GM12878 (cell line): ENCODE measurements at regions not wholly inside any gene's neighbourhood (a gene's known extent, or its start where the extent isn't known, plus 50 kb on each side); places are given as distances from the start of the nearest gene placed in this dataset.

Source experiments
- ATAC-seq: fragments of 200-7000 bp; cut with Tn5 transposase; 3 replicates; pipeline ENCODE4 v1.9.1; 2020; ENCODE audit warnings: mild to moderate bottlenecking, moderate library complexity
- BruUV-seq: library from RNA; stranded (reverse); fragments of 400-500 nt; replicated peaks from 2 replicates; lab custom pipeline; 2021; lab: Mats Ljungman, UMichigan
- CTCF ChIA-PET: fragments of 300-600 bp; sonication (Branson Sonifier 250); formaldehyde crosslinking; extraction: SDS; loops from one replicate; lab custom pipeline; 2021; ENCODE audit warnings: inconsistent platforms; lab: Yijun Ruan, JAX
- POLR2A ChIA-PET: fragments of 350-600 bp; formaldehyde crosslinking; extraction: SDS; loops from one replicate; lab custom pipeline; 2021; ENCODE audit warnings: inconsistent platforms; lab: Charles Lee
- RAD21 ChIA-PET: fragments of 300-600 bp; sonication (Branson Sonifier 250); formaldehyde crosslinking; loops from one replicate; lab custom pipeline; 2023; ENCODE audit warnings: antibody characterized with exemption; ENCODE audit not compliant: unreplicated experiment; lab: Charles Lee
- SMC1A ChIA-PET: fragments of 300-600 bp; sonication (Branson Sonifier 250); formaldehyde crosslinking; loops from one replicate; lab custom pipeline; 2023; ENCODE audit not compliant: unreplicated experiment, uncharacterized antibody; lab: Charles Lee
- DNase-seq: peaks from one replicate; pipeline ENCODE4 v3.0.0-alpha.2; 2011; ENCODE audit warnings: low read depth, low spot score
- FAIRE-seq: peaks from 3 replicates; lab custom pipeline; 2011; peaks lifted over from hg19 to GRCh38; lab: Jason Lieb, UNC
- H2AFZ ChIP-seq: 2 replicates; pipeline ENCODE4 v1.6.0; 2011; ENCODE audit warnings: low read depth, low read length, control low read depth; ENCODE audit not compliant: control insufficient read depth
- H3K27ac ChIP-seq: 2 replicates; pipeline ENCODE4 v1.5.1; 2011; ENCODE audit warnings: control low read depth; ENCODE audit not compliant: control insufficient read depth, insufficient read depth
- H3K27me3 ChIP-seq, 2 experiments: replicated peaks in 1 of 2; 2 replicates each; pipeline versions ENCODE4 v1.6.0 to v1.6.1; 2011; ENCODE audit warnings: low read length in 1 of 2; ENCODE audit not compliant: control insufficient read depth in 2 of 2, insufficient read depth in 2 of 2
- H3K36me3 ChIP-seq, 2 experiments: 2 replicates each; pipeline ENCODE4 v1.5.1; 2011; ENCODE audit warnings: low read length in 1 of 2; ENCODE audit not compliant: control insufficient read depth in 2 of 2, insufficient read depth in 2 of 2
- H3K4me1 ChIP-seq: 2 replicates; pipeline ENCODE4 v1.6.1; 2011; ENCODE audit warnings: mild to moderate bottlenecking, low read length, moderate library complexity, mixed read lengths; ENCODE audit not compliant: control insufficient read depth, insufficient read depth
- H3K4me2 ChIP-seq: 2 replicates; pipeline ENCODE4 v1.6.0; 2011; ENCODE audit warnings: control low read depth; ENCODE audit not compliant: control insufficient read depth, insufficient read depth
- H3K4me3 ChIP-seq: fragments of 200-600 bp; sonication (generic); 2 replicates; pipeline ENCODE4 v1.5.1; 2016
- H3K79me2 ChIP-seq: 2 replicates; pipeline ENCODE4 v1.6.0; 2011; ENCODE audit warnings: low read length; ENCODE audit not compliant: control insufficient read depth, insufficient read depth
- H3K9ac ChIP-seq: 2 replicates; pipeline ENCODE4 v1.8.0; 2011; ENCODE audit warnings: low read length, control low read depth, mixed read lengths; ENCODE audit not compliant: control insufficient read depth, insufficient read depth
- H3K9me3 ChIP-seq: replicated peaks from 3 replicates; pipeline ENCODE4 v1.5.1; 2011; ENCODE audit warnings: mild to moderate bottlenecking, low read length; ENCODE audit not compliant: control insufficient read depth, insufficient read depth
- H4K20me1 ChIP-seq: 2 replicates; pipeline ENCODE4 v1.6.0; 2011; ENCODE audit not compliant: control insufficient read depth, insufficient read depth
- CHD4 ChIP-seq: fragments of 200-600 bp; sonication (generic); IDR thresholded peaks from 2 replicates; pipeline ENCODE4 v1.6.1; 2016; ENCODE audit warnings: mild to moderate bottlenecking
- EED ChIP-seq: sonication (generic); IDR thresholded peaks from 2 replicates; pipeline ENCODE4 v1.6.1; 2016; ENCODE audit warnings: antibody characterized with exemption, low read depth
- ETV6 ChIP-seq, 2 experiments: fragments of 450-650 bp in 1 of 2; IDR thresholded peaks in 1 of 2; conservative IDR thresholded peaks in 1 of 2; 2 replicates each; pipeline ENCODE4 v1.6.1; 2014; ENCODE audit warnings: antibody characterized with exemption in 1 of 2, borderline replicate concordance in 1 of 2, low read depth in 1 of 2, mild to moderate bottlenecking in 1 of 2, moderate library complexity in 1 of 2
- KDM1A ChIP-seq: fragments of 200-600 bp; sonication (generic); IDR thresholded peaks from 2 replicates; pipeline ENCODE4 v1.6.1; 2016; ENCODE audit warnings: borderline replicate concordance
- NFIC ChIP-seq: IDR thresholded peaks from 2 replicates; pipeline ENCODE4 v1.6.1; 2012; ENCODE audit warnings: low read depth, mild to moderate bottlenecking, inconsistent platforms, low read length, moderate library complexity
- NFXL1 ChIP-seq: fragments of 450-650 bp; IDR thresholded peaks from 2 replicates; pipeline ENCODE4 v1.6.1; 2017; ENCODE audit warnings: antibody characterized with exemption, mild to moderate bottlenecking, borderline replicate concordance
- PAX8 ChIP-seq: fragments of 450-650 bp; IDR thresholded peaks from 2 replicates; pipeline ENCODE4 v1.6.1; 2017; ENCODE audit warnings: mild to moderate bottlenecking, moderate library complexity
- POLR2A ChIP-seq: IDR thresholded peaks from 2 replicates; pipeline ENCODE4 v1.6.1; 2011; ENCODE audit warnings: low read depth, mild to moderate bottlenecking, low read length
- SIX5 ChIP-seq: IDR thresholded peaks from 2 replicates; pipeline ENCODE4 v1.6.1; 2011; ENCODE audit warnings: mild to moderate bottlenecking, low read depth, low read length, moderate library complexity; ENCODE audit not compliant: severe bottlenecking
- SMC3 ChIP-seq: IDR thresholded peaks from 2 replicates; pipeline ENCODE4 v1.6.1; 2011; ENCODE audit warnings: low read length, improper control_type of control experiment, borderline replicate concordance
- TCF3 ChIP-seq: IDR thresholded peaks from 2 replicates; pipeline ENCODE4 v1.6.1; 2012; ENCODE audit warnings: low read depth, mild to moderate bottlenecking, low read length, borderline replicate concordance; ENCODE audit not compliant: insufficient read depth
- ZSCAN29 ChIP-seq: fragments of 450-650 bp; IDR thresholded peaks from 2 replicates; pipeline ENCODE4 v1.6.1; 2017; ENCODE audit warnings: mild to moderate bottlenecking, moderate library complexity
- WGBS: methylation state at CpG from one replicate; pipeline ENCODE4 v1.1.6; 2016; ENCODE audit warnings: low lambda C conversion rate; ENCODE audit not compliant: insufficient replicate concordance, insufficient coverage; ENCODE audit errors: missing lambda C conversion rate; 5-methylcytosine and 5-hydroxymethylcytosine counted together
- in situ Hi-C: fragments of 300-500 bp; cut with MboI; formaldehyde crosslinking; loops from 9 replicates; pipeline ENCODE4 v1.14.3; 2018; ENCODE audit warnings: mixed read lengths
- intact Hi-C: fragments of 100-400 bp; cut with micrococcal nuclease; formaldehyde crosslinking; loops from one replicate; pipeline ENCODE4 v1.14.2; 2022; ENCODE audit not compliant: unreplicated experiment
- TF ChIP-seq, protein P1 (sequence below): IDR thresholded peaks from 2 replicates; pipeline ENCODE4 v1.6.1; 2012; ENCODE audit warnings: mild to moderate bottlenecking, low read depth, low read length

DNA sequence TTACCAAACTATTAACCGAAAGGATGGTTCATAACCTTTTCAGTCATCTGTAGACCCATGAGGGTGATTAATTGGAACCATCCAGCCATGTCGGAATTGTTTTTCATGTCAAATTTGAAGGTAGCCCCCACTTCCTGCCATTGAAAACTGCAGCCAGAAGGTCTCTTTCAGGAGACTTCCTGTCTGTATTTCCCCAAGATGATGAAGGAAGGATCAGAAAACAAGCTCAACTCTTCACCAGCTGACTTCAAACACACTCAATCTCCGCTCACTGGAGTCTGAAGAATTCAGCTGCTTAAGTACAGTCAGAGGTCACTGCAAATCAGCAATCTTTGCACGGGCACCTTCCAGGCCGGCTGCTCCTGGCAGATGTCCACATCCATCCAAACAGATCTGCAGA lies 291.7 kb upstream of the NPVF start:
- ChIA-PET RAD21 (no interaction called here), CTCF (no interaction called here), POLR2A (no interaction called here), SMC1A (no interaction called here)
- Histone ChIP-seq H3K27me3 (no peaks in the 10 kb centered on the region), H3K79me2 (no peaks in the 10 kb centered on the region), H3K9me3 (no peaks in the 10 kb centered on the region), H4K20me1 (no peaks in the 10 kb centered on the region), H3K27ac (no peak overlapping the region), H3K4me2 (no peak overlapping the region), H3K36me3 (no peaks in the 10 kb centered on the region), H3K4me3 (no peak overlapping the region), H2AFZ (no peak overlapping the region), H3K4me1 (no peaks in the 10 kb centered on the region), H3K9ac (no peak overlapping the region)
- TF ChIP-seq, protein P1, sequence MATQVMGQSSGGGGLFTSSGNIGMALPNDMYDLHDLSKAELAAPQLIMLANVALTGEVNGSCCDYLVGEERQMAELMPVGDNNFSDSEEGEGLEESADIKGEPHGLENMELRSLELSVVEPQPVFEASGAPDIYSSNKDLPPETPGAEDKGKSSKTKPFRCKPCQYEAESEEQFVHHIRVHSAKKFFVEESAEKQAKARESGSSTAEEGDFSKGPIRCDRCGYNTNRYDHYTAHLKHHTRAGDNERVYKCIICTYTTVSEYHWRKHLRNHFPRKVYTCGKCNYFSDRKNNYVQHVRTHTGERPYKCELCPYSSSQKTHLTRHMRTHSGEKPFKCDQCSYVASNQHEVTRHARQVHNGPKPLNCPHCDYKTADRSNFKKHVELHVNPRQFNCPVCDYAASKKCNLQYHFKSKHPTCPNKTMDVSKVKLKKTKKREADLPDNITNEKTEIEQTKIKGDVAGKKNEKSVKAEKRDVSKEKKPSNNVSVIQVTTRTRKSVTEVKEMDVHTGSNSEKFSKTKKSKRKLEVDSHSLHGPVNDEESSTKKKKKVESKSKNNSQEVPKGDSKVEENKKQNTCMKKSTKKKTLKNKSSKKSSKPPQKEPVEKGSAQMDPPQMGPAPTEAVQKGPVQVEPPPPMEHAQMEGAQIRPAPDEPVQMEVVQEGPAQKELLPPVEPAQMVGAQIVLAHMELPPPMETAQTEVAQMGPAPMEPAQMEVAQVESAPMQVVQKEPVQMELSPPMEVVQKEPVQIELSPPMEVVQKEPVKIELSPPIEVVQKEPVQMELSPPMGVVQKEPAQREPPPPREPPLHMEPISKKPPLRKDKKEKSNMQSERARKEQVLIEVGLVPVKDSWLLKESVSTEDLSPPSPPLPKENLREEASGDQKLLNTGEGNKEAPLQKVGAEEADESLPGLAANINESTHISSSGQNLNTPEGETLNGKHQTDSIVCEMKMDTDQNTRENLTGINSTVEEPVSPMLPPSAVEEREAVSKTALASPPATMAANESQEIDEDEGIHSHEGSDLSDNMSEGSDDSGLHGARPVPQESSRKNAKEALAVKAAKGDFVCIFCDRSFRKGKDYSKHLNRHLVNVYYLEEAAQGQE: no peak
- TF ChIP-seq KDM1A (no peak), ETV6 (conservative IDR thresholded peaks at IDR 0.05 in 1 of 2, IDR thresholded peaks at IDR 0.05 in 1 of 2; ENCODE audit: borderline replicate concordance in 1 of 2, low read depth in 1 of 2) (no peak), ZSCAN29 (no peak), POLR2A (no peak), NFIC (no peak), SMC3 (no peak), PAX8 (no peak), NFXL1 (no peak), EED (no peak), TCF3 (no peak), CHD4 (no peak), SIX5 (no peak)
- in situ Hi-C loops: no loop called here
- no TSS peak for BruUV-seq
- WGBS: 29% methylated on average over 5 of the region's 5 CpGs
- intact Hi-C loops: no loop called here
- ATAC-seq: no peak
- no peak for FAIRE-seq
- DNase-seq: no peak
